HCT116 (cell line): ENCODE measurements at regions not wholly inside any gene's neighbourhood (a gene's known extent, or its start where the extent isn't known, plus 50 kb on each side); places are given as distances from the start of the nearest gene placed in this dataset.
"Not testable (repeated sequence)": the region's sequence is repeated elsewhere in the genome, so short reads cannot be mapped to it uniquely, and the experiment has no call there.

Experiments used
- ATAC-seq: fragments of 200-7000 bp; cut with Tn5 transposase; 2 replicates; pipeline ENCODE4 v1.9.1; 2020; ENCODE audit warnings: mild to moderate bottlenecking, moderate library complexity
- BruUV-seq: library from RNA; stranded (reverse); fragments of 400-500 nt; replicated peaks from 2 replicates; lab custom pipeline; 2021; lab: Mats Ljungman, UMichigan
- CTCF ChIA-PET: fragments of 300-600 bp; sonication (Branson Sonifier 250); formaldehyde crosslinking; loops from one replicate; lab custom pipeline; 2021; ENCODE audit warnings: antibody characterized with exemption; lab: Charles Lee
- POLR2A ChIA-PET: fragments of 300-600, 350-600 bp; sonication (Branson Sonifier 250); formaldehyde crosslinking; loops from one replicate; lab custom pipeline; 2021; ENCODE audit warnings: antibody characterized with exemption; lab: Charles Lee
- RAD21 ChIA-PET, 2 experiments: fragments of 300-600 bp; sonication (Branson Sonifier 250); formaldehyde crosslinking; loops; one replicate each; lab custom pipeline; 2023; ENCODE audit warnings: low total read pairs in 2 of 2; ENCODE audit not compliant: uncharacterized antibody in 2 of 2, unreplicated experiment in 2 of 2, low non-redundant PET in 1 of 2; lab: Charles Lee
- DNase-seq: peaks from one replicate; pipeline ENCODE4 v3.0.0-alpha.2; 2010; ENCODE audit warnings: low read depth, low spot score
- H2AFZ ChIP-seq: fragments of 200-600 bp; shearing (Covaris generic), sonication (generic); 2 replicates; pipeline ENCODE4 v1.6.1; 2017; ENCODE audit warnings: low read depth, mixed run types, mixed read lengths, antibody characterized with exemption, low read length; ENCODE audit not compliant: poor library complexity, severe bottlenecking
- H3K27ac ChIP-seq: 2 replicates; pipeline ENCODE4 v1.5.1; 2012; ENCODE audit warnings: low read depth, low read length
- H3K27me3 ChIP-seq: fragments of 200-600 bp; sonication (generic); 2 replicates; pipeline ENCODE4 v1.6.1; 2016; ENCODE audit warnings: mixed run types, low read length, mixed read lengths; ENCODE audit not compliant: insufficient read depth
- H3K36me3 ChIP-seq, 2 experiments: fragments of 200-500 bp in 1 of 2; fragments of 200-600 bp in 1 of 2; sonication (Bioruptor generic) in 1 of 2; sonication (generic) in 1 of 2; 2 replicates each; pipeline versions ENCODE4 v1.5.1 to v1.6.1; 2014 to 2016; ENCODE audit warnings: low read length in 2 of 2, inconsistent platforms in 1 of 2, mixed read lengths in 1 of 2, mixed run types in 1 of 2; ENCODE audit not compliant: insufficient read depth in 2 of 2, control insufficient read depth in 1 of 2
- H3K4me1 ChIP-seq, 2 experiments: fragments of 200-600 bp in 1 of 2; sonication (generic) in 1 of 2; 2 replicates each; pipeline versions ENCODE4 v1.5.1 to v1.6.1; 2012 to 2017; ENCODE audit warnings: low read length in 2 of 2, inconsistent platforms in 1 of 2, mild to moderate bottlenecking in 1 of 2, mixed read lengths in 1 of 2, mixed run types in 1 of 2, moderate library complexity in 1 of 2; ENCODE audit not compliant: insufficient read depth in 2 of 2, control insufficient read depth in 1 of 2
- H3K4me2 ChIP-seq: fragments of 200-600 bp; sonication (generic); 2 replicates; pipeline ENCODE4 v1.6.1; 2017; ENCODE audit warnings: mixed run types, low read length, mixed read lengths
- H3K4me3 ChIP-seq, 2 experiments: fragments of 200-600 bp in 1 of 2; sonication (generic) in 1 of 2; replicated peaks in 1 of 2; 2 replicates each; pipeline ENCODE4 v1.5.1; 2011 to 2016; ENCODE audit warnings: low read length in 2 of 2, control low read depth in 1 of 2, low read depth in 1 of 2, mild to moderate bottlenecking in 1 of 2, mixed read lengths in 1 of 2, mixed run types in 1 of 2
- H3K79me2 ChIP-seq: fragments of 200-600 bp; sonication (generic); 2 replicates; pipeline ENCODE4 v1.6.1; 2017; ENCODE audit warnings: mild to moderate bottlenecking, mixed run types, low read length, moderate library complexity, mixed read lengths; ENCODE audit not compliant: insufficient read depth
- H3K9ac ChIP-seq: fragments of 200-600 bp; sonication (generic); 2 replicates; pipeline ENCODE4 v1.6.1; 2016; ENCODE audit warnings: low read length, mixed read lengths
- H3K9me2 ChIP-seq: fragments of 200-600 bp; sonication (generic), shearing (Covaris generic); 2 replicates; pipeline ENCODE4 v1.6.1; 2017; ENCODE audit warnings: mixed run types, mild to moderate bottlenecking, moderate library complexity; ENCODE audit not compliant: insufficient read depth
- H3K9me3 ChIP-seq, 2 experiments: fragments of 200-500 bp in 1 of 2; fragments of 200-600 bp in 1 of 2; sonication (Bioruptor generic) in 1 of 2; sonication (generic) in 1 of 2; 2 replicates each; pipeline ENCODE4 v1.6.1; 2014 to 2017; ENCODE audit warnings: low read length in 2 of 2, mixed read lengths in 2 of 2, inconsistent platforms in 1 of 2, low read depth in 1 of 2, mild to moderate bottlenecking in 1 of 2, mixed run types in 1 of 2, moderate library complexity in 1 of 2; ENCODE audit not compliant: control insufficient read depth in 1 of 2, insufficient read depth in 1 of 2
- H4K20me1 ChIP-seq: fragments of 200-600 bp; sonication (generic), shearing (Covaris generic); 2 replicates; pipeline ENCODE4 v1.6.1; 2017; ENCODE audit warnings: mixed run types, mild to moderate bottlenecking, moderate library complexity; ENCODE audit not compliant: insufficient read depth
- CBX3 ChIP-seq: IDR thresholded peaks from 2 replicates; pipeline ENCODE4 v1.6.1; 2012; ENCODE audit warnings: low read depth
- CEBPB ChIP-seq: IDR thresholded peaks from 2 replicates; pipeline ENCODE4 v1.6.1; 2012; ENCODE audit warnings: low read depth
- EGR1 ChIP-seq: IDR thresholded peaks from 2 replicates; pipeline ENCODE4 v1.6.1; 2012; ENCODE audit warnings: low read depth
- EZH2 ChIP-seq: fragments of 200-600 bp; sonication (generic); IDR thresholded peaks from 2 replicates; pipeline ENCODE4 v1.6.1; 2017; ENCODE audit warnings: antibody characterized with exemption, mixed run types
- POLR2A ChIP-seq: IDR thresholded peaks from 2 replicates; pipeline ENCODE4 v1.7.0; 2011; ENCODE audit warnings: borderline replicate concordance; ENCODE audit not compliant: insufficient read depth, insufficient read length; ENCODE audit errors: extremely low read depth
- SIN3A ChIP-seq: IDR thresholded peaks from 2 replicates; pipeline ENCODE4 v1.6.1; 2012; ENCODE audit warnings: low read depth
- SP1 ChIP-seq: IDR thresholded peaks from 2 replicates; pipeline ENCODE4 v1.6.1; 2012; ENCODE audit warnings: low read depth
- SRF ChIP-seq: IDR thresholded peaks from 2 replicates; pipeline ENCODE4 v1.6.1; 2012; ENCODE audit warnings: low read depth
- TCF7L2 ChIP-seq: IDR thresholded peaks from 2 replicates; pipeline ENCODE4 v1.7.0; 2011; ENCODE audit warnings: borderline replicate concordance, inconsistent platforms; ENCODE audit not compliant: insufficient read depth, insufficient read length; ENCODE audit errors: extremely low read depth
- YY1 ChIP-seq: IDR thresholded peaks from 2 replicates; pipeline ENCODE4 v1.6.1; 2011; ENCODE audit warnings: low read length, low read depth, moderate library complexity, mild to moderate bottlenecking; ENCODE audit not compliant: insufficient replicate concordance; ENCODE audit errors: extremely low read depth
- intact Hi-C: fragments of 100-400 bp; cut with micrococcal nuclease; formaldehyde crosslinking; loops from 2 replicates; pipeline ENCODE4 v1.10.0; 2022
- TF ChIP-seq, protein P1 (sequence below): IDR thresholded peaks from 2 replicates; pipeline ENCODE4 v1.6.1; 2012; ENCODE audit warnings: low read depth
- TF ChIP-seq, protein P2 (sequence below): IDR thresholded peaks from 2 replicates; pipeline ENCODE4 v1.6.1; 2011; ENCODE audit warnings: mild to moderate bottlenecking, low read length, moderate library complexity; ENCODE audit not compliant: insufficient replicate concordance; ENCODE audit errors: extremely low read depth
- TF ChIP-seq, protein P3 (sequence below): IDR thresholded peaks from 2 replicates; pipeline ENCODE4 v1.6.1; 2012
- TF ChIP-seq, protein P4 (sequence below), 3 experiments: fragments of 200-600 bp in 1 of 3; sonication (generic) in 1 of 3; IDR thresholded peaks in 2 of 3; conservative IDR thresholded peaks in 1 of 3; 2 replicates each; pipeline ENCODE4 v1.5.1; 2012 to 2017; ENCODE audit warnings: low read depth in 2 of 3, low read length in 2 of 3, antibody characterized with exemption in 1 of 3, borderline replicate concordance in 1 of 3, control low read depth in 1 of 3, mild to moderate bottlenecking in 1 of 3, mixed read lengths in 1 of 3, mixed run types in 1 of 3, moderate library complexity in 1 of 3; ENCODE audit not compliant: insufficient read depth in 1 of 3

DNA sequence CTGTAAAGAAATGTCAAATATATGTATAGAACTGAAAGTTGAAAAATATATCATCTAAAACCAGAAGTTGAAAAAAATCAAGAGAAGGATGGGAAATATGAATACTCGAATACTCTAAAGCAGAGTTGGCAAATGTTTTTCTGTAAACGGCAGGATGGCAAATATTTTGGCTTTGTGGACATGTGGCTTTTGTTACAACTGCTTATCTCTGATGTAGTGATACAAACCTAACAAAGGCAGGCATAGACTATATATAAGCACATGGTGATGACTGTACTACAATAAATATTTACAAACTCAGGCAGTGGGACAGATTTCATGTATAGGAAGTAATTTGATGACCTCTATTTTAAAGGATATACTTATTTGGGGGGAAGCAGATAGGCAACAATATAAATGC is 224.6 kb upstream of the LRRTM4 start:
- H2AFZ ChIP-seq = no peak overlapping the region
- BruUV-seq = no TSS peak
- no peaks in the 10 kb centered on the region for H4K20me1 ChIP-seq
- H3K9me2 ChIP-seq = no peaks in the 10 kb centered on the region
- H3K4me1 ChIP-seq = no peaks in the 10 kb centered on the region
- H3K27me3 ChIP-seq = no peaks in the 10 kb centered on the region
- ATAC-seq (no peak), DNase-seq (no peak)
- ChIA-PET RAD21 (no interaction called here), POLR2A (no interaction called here), CTCF (no interaction called here)
- H3K9me3 ChIP-seq = peaks cover 7 to 17% of the 10 kb centered on the region in 2 experiments; a peak in 2 of 4 replicates
- H3K79me2 ChIP-seq = no peaks in the 10 kb centered on the region
- TF ChIP-seq, protein P1, sequence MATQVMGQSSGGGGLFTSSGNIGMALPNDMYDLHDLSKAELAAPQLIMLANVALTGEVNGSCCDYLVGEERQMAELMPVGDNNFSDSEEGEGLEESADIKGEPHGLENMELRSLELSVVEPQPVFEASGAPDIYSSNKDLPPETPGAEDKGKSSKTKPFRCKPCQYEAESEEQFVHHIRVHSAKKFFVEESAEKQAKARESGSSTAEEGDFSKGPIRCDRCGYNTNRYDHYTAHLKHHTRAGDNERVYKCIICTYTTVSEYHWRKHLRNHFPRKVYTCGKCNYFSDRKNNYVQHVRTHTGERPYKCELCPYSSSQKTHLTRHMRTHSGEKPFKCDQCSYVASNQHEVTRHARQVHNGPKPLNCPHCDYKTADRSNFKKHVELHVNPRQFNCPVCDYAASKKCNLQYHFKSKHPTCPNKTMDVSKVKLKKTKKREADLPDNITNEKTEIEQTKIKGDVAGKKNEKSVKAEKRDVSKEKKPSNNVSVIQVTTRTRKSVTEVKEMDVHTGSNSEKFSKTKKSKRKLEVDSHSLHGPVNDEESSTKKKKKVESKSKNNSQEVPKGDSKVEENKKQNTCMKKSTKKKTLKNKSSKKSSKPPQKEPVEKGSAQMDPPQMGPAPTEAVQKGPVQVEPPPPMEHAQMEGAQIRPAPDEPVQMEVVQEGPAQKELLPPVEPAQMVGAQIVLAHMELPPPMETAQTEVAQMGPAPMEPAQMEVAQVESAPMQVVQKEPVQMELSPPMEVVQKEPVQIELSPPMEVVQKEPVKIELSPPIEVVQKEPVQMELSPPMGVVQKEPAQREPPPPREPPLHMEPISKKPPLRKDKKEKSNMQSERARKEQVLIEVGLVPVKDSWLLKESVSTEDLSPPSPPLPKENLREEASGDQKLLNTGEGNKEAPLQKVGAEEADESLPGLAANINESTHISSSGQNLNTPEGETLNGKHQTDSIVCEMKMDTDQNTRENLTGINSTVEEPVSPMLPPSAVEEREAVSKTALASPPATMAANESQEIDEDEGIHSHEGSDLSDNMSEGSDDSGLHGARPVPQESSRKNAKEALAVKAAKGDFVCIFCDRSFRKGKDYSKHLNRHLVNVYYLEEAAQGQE = no peak
- TF ChIP-seq EZH2 = no peak
- TF ChIP-seq, protein P2, sequence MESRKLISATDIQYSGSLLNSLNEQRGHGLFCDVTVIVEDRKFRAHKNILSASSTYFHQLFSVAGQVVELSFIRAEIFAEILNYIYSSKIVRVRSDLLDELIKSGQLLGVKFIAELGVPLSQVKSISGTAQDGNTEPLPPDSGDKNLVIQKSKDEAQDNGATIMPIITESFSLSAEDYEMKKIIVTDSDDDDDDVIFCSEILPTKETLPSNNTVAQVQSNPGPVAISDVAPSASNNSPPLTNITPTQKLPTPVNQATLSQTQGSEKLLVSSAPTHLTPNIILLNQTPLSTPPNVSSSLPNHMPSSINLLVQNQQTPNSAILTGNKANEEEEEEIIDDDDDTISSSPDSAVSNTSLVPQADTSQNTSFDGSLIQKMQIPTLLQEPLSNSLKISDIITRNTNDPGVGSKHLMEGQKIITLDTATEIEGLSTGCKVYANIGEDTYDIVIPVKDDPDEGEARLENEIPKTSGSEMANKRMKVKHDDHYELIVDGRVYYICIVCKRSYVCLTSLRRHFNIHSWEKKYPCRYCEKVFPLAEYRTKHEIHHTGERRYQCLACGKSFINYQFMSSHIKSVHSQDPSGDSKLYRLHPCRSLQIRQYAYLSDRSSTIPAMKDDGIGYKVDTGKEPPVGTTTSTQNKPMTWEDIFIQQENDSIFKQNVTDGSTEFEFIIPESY = no peak
- TF ChIP-seq CEBPB = no peak
- no peak for TF ChIP-seq EGR1
- TF ChIP-seq, protein P3, sequence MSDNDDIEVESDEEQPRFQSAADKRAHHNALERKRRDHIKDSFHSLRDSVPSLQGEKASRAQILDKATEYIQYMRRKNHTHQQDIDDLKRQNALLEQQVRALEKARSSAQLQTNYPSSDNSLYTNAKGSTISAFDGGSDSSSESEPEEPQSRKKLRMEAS = no peak
- no peak for TF ChIP-seq TCF7L2
- TF ChIP-seq SRF = no peak
- TF ChIP-seq SIN3A = no peak
- no peak for TF ChIP-seq SP1
- TF ChIP-seq, protein P4, sequence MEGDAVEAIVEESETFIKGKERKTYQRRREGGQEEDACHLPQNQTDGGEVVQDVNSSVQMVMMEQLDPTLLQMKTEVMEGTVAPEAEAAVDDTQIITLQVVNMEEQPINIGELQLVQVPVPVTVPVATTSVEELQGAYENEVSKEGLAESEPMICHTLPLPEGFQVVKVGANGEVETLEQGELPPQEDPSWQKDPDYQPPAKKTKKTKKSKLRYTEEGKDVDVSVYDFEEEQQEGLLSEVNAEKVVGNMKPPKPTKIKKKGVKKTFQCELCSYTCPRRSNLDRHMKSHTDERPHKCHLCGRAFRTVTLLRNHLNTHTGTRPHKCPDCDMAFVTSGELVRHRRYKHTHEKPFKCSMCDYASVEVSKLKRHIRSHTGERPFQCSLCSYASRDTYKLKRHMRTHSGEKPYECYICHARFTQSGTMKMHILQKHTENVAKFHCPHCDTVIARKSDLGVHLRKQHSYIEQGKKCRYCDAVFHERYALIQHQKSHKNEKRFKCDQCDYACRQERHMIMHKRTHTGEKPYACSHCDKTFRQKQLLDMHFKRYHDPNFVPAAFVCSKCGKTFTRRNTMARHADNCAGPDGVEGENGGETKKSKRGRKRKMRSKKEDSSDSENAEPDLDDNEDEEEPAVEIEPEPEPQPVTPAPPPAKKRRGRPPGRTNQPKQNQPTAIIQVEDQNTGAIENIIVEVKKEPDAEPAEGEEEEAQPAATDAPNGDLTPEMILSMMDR (IDR thresholded peaks at IDR 0.05 in 2 of 3, conservative IDR thresholded peaks at IDR 0.05 in 1 of 3; ENCODE audit: borderline replicate concordance in 1 of 3, insufficient read depth in 1 of 3, low read depth in 2 of 3, low read length in 2 of 3) = no peak
- no peak for TF ChIP-seq POLR2A
- no peak for TF ChIP-seq YY1
- no peak for TF ChIP-seq CBX3
- no peak overlapping the region for H3K9ac ChIP-seq
- no peaks in the 10 kb centered on the region for H3K36me3 ChIP-seq
- H3K27ac ChIP-seq = no peak overlapping the region
- H3K4me3 ChIP-seq = no peak overlapping the region
- intact Hi-C loops = no loop called here
- H3K4me2 ChIP-seq = no peak overlapping the region

DNA sequence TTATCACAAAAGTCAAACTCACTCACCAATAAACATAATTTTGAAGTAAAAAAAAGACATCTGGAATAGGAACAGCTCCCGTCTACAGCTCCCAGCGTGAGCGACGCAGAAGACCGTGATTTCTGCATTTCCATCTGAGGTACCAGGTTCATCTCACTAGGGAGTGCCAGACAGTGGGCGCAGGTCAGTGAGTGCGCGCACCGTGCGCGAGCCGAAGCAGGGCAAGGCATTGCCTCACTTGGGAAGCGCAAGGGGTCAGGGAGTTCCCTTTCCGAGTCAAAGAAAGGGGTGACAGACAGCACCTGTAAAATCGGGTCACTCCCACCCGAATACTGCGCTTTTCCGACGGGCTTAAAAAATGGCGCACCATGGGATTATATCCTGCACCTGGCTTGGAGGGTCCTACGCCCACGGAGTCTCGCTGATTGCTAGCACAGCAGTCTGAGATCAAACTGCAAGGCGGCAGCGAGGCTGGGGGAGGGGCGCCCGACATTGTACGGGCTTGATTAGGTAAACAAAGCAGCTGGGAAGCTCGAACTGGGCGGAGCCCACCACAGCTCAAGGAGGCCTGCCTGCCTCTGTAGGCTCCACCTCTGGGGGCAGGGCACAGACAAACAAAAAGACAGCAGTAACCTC is 231.7 kb upstream of the LRRTM4 start:
- H3K36me3 ChIP-seq, CTCF ChIA-PET, intact Hi-C loops, H2AFZ ChIP-seq, POLR2A ChIA-PET, H3K9ac ChIP-seq, DNase-seq, H3K27me3 ChIP-seq, H4K20me1 ChIP-seq, H3K4me3 ChIP-seq, H3K9me2 ChIP-seq, BruUV-seq, H3K4me2 ChIP-seq, RAD21 ChIA-PET, H3K79me2 ChIP-seq, H3K4me1 ChIP-seq, H3K9me3 ChIP-seq, H3K27ac ChIP-seq, ATAC-seq: not testable (repeated sequence)
